NCI-H128 (cell line): ENCODE measurements at regions not wholly inside any gene's neighbourhood (a gene's known extent, or its start where the extent isn't known, plus 50 kb on each side); places are given as distances from the start of the nearest gene placed in this dataset.

Experiments
- DNase-seq: peaks from one replicate; lab custom pipeline; 2025; ENCODE audit not compliant: unreplicated experiment; lab: John Stamatoyannopoulos, UW

DNA sequence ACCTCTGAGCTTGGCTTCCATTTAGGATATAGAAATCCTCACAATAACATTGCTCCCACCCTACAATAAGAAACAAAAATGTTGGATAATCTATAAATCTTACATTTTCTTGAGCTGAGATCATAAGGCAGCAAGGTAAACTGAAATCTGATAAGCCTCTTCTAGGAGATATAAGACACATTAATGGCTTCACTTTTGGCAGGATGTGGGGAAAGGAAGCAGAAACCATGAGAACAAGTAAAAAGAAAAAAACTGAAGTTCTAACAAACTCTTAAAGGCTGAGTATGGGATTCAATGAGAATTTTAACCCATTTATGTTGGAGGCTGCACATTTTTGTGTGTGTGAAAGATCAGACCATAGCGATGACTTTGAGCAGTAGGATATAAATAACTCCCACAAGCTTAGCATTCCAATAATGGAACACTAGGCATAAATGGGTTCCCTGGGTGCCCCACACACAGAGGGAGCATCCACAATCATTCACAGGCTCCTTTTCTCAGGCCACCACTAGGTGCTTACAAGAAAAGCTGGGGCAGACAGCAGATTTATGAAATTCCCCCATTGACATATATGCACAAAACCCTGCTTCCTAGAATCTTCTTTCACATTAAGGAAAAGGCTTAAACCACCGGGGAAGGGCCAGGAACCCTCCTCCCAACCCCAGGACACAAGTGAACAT lies 564.9 kb upstream of the MGMT start:
- DNase-seq = no peak

DNA sequence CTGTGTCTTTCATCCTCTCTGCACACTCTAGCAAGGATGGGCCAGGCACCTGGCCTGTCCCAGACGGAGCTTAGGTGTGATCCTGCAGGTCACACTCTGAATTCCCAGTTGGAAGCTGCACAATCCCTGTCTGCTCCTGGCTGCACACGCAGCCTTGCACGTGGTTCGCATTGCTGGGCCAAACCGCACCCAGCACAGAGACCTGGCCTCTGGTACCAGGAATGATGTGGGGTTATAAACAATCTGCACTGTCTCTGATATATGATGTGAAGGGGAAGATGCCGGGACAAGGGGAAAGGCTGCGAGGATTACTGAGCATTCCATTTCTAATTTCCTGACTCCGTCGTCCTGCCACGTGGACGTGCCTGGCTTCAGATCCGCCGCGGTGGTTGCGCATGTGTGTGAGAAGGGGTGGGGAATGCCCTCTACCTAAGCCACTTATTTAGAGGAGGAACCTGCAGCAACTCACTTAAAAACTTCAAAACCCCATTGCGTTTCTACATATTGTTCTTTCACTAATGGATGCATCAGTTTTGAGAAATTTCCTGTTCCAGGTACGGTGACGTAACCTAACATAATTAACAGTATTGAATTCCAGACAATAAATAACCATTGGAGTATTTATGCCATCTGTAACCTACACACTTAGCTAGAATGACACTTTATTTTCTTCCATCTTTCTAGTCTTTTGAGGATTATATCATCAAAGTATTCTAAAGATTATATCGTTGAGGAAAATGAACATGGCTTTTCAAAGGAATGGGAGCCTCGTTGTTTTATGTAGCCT lies 559.7 kb upstream of the MGMT start:
- no peak for DNase-seq

DNA sequence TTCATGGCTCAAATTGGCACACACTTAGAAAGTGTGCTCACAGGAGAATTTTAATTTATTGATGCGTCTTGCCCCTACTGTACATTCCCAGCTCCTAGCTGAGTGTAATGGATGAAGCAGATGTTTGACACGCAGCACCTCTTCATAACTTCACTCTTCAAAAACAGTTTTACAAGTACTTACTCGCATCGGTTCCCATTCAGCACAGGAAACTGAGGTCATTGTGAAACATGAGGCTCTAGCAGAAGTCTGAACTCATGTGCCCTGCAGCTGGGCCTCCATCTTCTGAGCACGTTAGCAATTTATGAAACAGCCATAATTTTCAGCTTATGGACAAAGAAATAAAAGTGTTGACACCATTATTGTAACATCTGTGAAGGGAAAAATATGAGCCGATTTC lies 558.9 kb upstream of the MGMT start:
- no peak for DNase-seq

- no peak for DNase-seq
Observed at GRCh38 chr10:128908499-128908898, 558.5 kb upstream of the MGMT start.

- no peak for DNase-seq
Observed at GRCh38 chr10:128912568-128913311, 554.3 kb upstream of the MGMT start.

- DNase-seq = no peak
Observed at GRCh38 chr10:128914681-128915080, 552.4 kb upstream of the MGMT start.

DNA sequence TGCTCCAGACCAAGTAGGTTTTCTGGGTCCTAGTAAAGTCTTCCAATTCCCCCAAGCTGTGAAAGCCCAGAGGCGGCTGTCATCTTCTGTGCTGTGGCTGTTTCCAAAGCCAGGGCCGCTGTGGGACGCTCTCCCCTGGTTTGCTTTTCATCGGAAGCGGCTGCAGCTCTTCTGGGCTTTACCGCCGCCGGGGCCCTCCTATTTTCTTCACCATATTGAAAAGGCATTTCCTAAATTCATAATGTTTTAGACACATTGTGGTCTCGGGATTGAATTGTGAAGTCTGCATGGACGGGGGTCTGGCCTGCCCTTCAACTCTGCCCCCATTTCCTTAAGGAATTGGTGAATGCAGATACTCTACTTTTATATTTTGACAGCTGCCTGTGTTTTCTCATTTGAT lies 551.4 kb upstream of the MGMT start:
- DNase-seq = no peak

DNA sequence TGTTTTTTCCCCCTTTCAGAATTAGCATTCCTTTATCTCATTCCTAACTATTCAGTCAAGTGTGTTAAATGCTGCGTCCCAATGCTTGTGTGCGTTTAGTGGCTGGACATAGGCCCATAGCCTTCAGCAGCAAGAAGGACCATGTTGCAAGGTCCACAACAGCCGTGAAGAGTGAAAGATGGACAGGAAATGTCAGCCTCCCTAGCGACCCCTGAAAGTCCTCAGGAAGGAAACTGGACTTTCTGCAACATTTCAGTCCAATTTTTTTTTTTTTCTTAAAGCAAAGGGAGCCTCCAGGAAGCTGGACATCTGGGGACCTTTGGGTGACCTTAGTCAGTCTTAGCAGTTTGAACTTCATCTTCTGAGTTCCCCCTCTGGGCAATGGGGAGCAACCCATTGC lies 550.7 kb upstream of the MGMT start:
- DNase-seq = no peak

DNA sequence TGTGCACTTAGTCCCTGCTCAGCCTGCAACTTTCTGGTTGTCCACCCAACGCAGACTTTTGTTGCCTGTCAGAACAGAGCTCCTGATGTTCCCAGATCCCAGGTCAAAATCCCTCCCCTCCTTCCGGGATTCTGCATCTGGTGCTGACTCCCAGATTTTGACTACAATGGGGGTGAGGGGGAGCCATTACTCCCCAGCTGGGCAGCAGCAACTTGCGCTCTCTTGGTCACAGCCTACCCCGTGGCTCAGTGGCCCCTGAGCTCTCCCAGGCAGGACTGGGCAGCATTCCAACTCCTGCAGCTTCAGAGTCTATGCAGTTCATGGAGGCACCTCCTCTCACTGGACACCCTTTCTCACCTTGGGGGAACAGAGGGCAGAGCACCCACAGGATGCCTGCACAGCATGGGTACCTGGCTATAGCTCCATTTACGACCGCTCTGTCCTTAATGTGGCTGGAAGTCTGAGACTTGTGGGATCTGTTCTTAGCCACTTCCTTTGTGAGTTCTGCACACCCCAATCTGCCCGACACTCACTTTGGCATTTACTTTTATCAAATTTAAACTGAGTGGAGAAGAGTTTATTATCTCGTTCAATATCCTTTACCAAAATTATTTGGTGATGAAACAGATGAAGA lies 545.5 kb upstream of the MGMT start:
- no peak for DNase-seq

GRCh38 chr10:128922172-128922571 lies 544.9 kb upstream of the MGMT start:
- DNase-seq = no peak

GRCh38 chr10:128922619-128923196 lies 544.3 kb upstream of the MGMT start:
- no peak for DNase-seq

- no peak for DNase-seq
Observed at GRCh38 chr10:128924918-128925317, 542.1 kb upstream of the MGMT start.

GRCh38 chr10:128926711-128927110 lies 540.3 kb upstream of the MGMT start:
- DNase-seq = no peak

DNA sequence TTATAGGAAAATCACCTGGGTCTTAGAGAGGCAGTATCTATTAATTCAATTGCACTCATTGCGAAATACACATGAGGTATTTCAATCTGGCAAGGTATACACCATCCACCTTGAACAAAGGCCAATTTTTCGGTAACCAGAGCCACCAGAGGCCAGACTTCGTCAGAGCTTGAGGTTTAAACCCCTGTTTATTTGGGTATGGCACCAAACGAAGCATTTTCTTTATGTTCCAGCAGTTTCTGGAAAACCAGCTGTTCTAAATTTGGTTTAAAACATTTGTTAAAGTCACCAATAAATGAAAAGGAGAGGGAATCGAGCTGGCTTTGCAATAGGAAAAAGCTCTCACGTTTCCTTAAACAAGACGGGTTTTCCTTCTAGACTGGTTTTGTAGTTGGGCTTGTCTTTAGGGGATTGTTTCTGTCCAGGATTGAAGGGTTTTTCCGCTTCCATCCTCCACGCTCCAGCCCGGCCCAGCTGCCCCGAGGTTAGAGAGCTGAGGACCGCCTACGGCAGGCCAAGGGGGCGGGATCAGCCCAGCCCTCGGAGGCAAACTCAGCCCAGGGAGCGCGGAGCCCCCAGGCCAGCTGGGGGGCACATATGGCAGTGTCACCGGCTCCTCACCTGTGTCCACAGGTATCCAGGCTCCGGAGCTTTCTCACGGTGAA lies 539.4 kb upstream of the MGMT start:
- DNase-seq = no peak

- no peak for DNase-seq
Observed at GRCh38 chr10:128928231-128928836, 538.7 kb upstream of the MGMT start.

GRCh38 chr10:128929131-128929530 lies 537.9 kb upstream of the MGMT start:
- no peak for DNase-seq

DNA sequence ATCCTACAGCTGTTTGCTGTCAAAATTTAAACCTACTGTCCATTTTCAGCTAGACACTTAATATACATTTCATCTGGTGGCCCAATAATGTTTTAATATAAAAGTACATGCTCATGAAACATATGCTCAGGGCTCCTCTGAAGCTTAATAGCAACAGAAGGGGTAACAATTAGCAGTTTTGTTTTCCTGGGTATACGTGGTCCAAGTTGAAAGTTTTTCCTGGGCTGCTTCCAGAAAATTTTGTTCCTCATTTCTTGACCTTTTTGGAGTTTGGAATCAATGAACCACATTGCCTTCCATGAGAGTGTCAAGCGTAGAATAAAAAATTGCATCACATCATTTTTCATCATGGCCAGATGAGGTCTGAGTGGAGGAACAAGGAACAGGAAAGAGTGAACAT lies 537.3 kb upstream of the MGMT start:
- no peak for DNase-seq

- no peak for DNase-seq
Observed at GRCh38 chr10:128930515-128930914, 536.5 kb upstream of the MGMT start.

DNA sequence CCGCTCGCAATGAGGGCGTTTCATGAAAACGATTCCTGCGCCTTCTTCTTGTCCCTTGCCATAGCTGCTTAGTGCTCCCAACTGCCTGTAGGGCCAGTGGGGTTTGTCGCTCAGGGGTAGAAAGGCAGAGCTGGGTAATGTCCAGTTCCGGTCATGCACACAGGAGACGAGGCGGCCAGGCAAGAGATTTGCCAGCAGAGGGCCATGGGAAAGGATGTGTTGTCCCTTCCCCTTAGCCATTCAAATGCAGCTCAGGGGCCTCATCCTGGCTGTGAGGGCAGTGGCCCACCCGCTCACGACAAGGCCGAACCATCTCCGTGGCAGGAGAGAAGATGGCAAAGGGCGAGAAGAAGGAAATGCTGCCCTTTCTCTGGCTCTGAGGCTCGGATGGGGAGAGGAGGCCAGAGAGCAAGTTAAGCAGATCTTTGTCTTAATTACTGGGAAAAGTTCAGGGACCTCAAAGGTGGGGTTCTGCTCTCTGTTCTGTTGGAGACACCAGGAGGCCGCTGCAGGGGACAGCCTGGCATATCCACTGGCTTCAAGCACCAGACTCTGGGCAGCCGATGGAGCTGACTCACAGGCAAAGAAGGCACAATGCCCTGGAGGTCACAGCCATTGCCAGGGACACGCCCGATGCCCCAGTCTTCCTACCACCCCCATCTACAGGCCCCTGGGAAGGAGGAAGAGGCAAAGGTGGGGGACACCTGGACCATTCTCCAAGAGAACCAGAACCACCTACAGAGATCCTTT lies 534.8 kb upstream of the MGMT start:
- no peak for DNase-seq

DNA sequence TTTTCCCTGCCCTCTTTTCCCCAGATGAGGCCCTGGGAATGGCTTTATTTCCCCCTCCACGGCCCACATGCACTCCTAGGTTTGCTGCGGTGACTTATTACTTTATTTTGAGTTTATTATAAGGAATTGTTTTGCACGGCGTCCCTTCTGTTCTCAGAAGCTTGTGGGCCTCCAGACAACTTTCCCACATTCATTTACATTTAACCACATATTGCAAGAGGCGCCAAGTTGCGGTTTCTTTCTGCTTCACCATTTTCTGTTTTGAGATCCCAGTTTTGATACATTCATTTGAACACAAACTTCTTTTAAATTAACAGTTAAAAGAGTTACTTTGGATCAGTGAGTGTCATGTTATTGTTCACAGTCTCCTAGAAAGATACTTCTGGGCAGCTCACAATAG lies 532.5 kb upstream of the MGMT start:
- no peak for DNase-seq
